Osteocyte (in vitro differentiated cells): ENCODE measurements at regions not wholly inside any gene's neighbourhood (a gene's known extent, or its start where the extent isn't known, plus 50 kb on each side); places are given as distances from the start of the nearest gene placed in this dataset.

Experiments used
- DNase-seq: peaks from one replicate; pipeline ENCODE4 v3.0.0; 2021; ENCODE audit warnings: mixed read lengths; ENCODE audit not compliant: unreplicated experiment; ENCODE audit errors: extremely low spot score
- H3K27ac Mint-ChIP-seq: one replicate; pipeline ENCODE4 v1.8.0; 2021; ENCODE audit warnings: mild to moderate bottlenecking, mixed read lengths; ENCODE audit not compliant: unreplicated experiment
- H3K27me3 Mint-ChIP-seq: one replicate; pipeline ENCODE4 v1.8.0; 2021; ENCODE audit warnings: mixed read lengths; ENCODE audit not compliant: unreplicated experiment
- H3K36me3 Mint-ChIP-seq: one replicate; pipeline ENCODE4 v1.8.0; 2021; ENCODE audit warnings: mixed read lengths; ENCODE audit not compliant: unreplicated experiment
- H3K4me1 Mint-ChIP-seq: one replicate; pipeline ENCODE4 v1.8.0; 2021; ENCODE audit warnings: mixed read lengths; ENCODE audit not compliant: unreplicated experiment
- H3K4me3 Mint-ChIP-seq: one replicate; pipeline ENCODE4 v1.8.0; 2021; ENCODE audit warnings: mild to moderate bottlenecking, moderate library complexity, mixed read lengths; ENCODE audit not compliant: unreplicated experiment
- H3K9me3 Mint-ChIP-seq: one replicate; pipeline ENCODE4 v1.8.0; 2021; ENCODE audit warnings: mixed read lengths; ENCODE audit not compliant: unreplicated experiment
- CTCF ChIP-seq: fragments of 200-600 bp; sonication (generic); IDR thresholded peaks from 2 replicates; pipeline ENCODE4 v1.5.0; 2021; ENCODE audit warnings: antibody characterized with exemption, mild to moderate bottlenecking, moderate library complexity

GRCh38 chrX:39582976-39583375 lies 514.8 kb downstream of the BCOR start:
- DNase-seq: no peak
- H3K4me1 Mint-ChIP-seq: no peaks in the 10 kb centered on the region
- no peaks in the 10 kb centered on the region for H3K27me3 Mint-ChIP-seq
- H3K4me3 Mint-ChIP-seq: no peak overlapping the region
- H3K36me3 Mint-ChIP-seq: no peaks in the 10 kb centered on the region
- TF ChIP-seq CTCF: no peak
- no peak overlapping the region for H3K27ac Mint-ChIP-seq
- no peaks in the 10 kb centered on the region for H3K9me3 Mint-ChIP-seq

GRCh38 chrX:39585808-39586207 lies 511.9 kb downstream of the BCOR start:
- DNase-seq: no peak
- H3K4me1 Mint-ChIP-seq: no peaks in the 10 kb centered on the region
- no peak for TF ChIP-seq CTCF
- H3K27me3 Mint-ChIP-seq: no peaks in the 10 kb centered on the region
- H3K36me3 Mint-ChIP-seq: no peaks in the 10 kb centered on the region
- H3K27ac Mint-ChIP-seq: no peak overlapping the region
- no peaks in the 10 kb centered on the region for H3K9me3 Mint-ChIP-seq
- no peak overlapping the region for H3K4me3 Mint-ChIP-seq

- H3K9me3 Mint-ChIP-seq: no peaks in the 10 kb centered on the region
- H3K4me3 Mint-ChIP-seq: no peak overlapping the region
- no peaks in the 10 kb centered on the region for H3K27me3 Mint-ChIP-seq
- H3K27ac Mint-ChIP-seq: no peak overlapping the region
- no peaks in the 10 kb centered on the region for H3K36me3 Mint-ChIP-seq
- TF ChIP-seq CTCF: no peak
- no peaks in the 10 kb centered on the region for H3K4me1 Mint-ChIP-seq
- DNase-seq: no peak
Measured at GRCh38 chrX:39586359-39586758, 511.4 kb downstream of the BCOR start.

GRCh38 chrX:39591099-39591498 lies 506.7 kb downstream of the BCOR start:
- no peak for DNase-seq
- H3K27me3 Mint-ChIP-seq: peaks cover 5% of the 10 kb centered on the region
- H3K27ac Mint-ChIP-seq: no peak overlapping the region
- no peaks in the 10 kb centered on the region for H3K4me1 Mint-ChIP-seq
- TF ChIP-seq CTCF: no peak
- H3K36me3 Mint-ChIP-seq: no peaks in the 10 kb centered on the region
- H3K9me3 Mint-ChIP-seq: no peaks in the 10 kb centered on the region
- no peak overlapping the region for H3K4me3 Mint-ChIP-seq

GRCh38 chrX:39592776-39593175 lies 505.0 kb downstream of the BCOR start:
- no peaks in the 10 kb centered on the region for H3K4me1 Mint-ChIP-seq
- no peaks in the 10 kb centered on the region for H3K9me3 Mint-ChIP-seq
- H3K36me3 Mint-ChIP-seq: no peaks in the 10 kb centered on the region
- no peak for TF ChIP-seq CTCF
- H3K4me3 Mint-ChIP-seq: no peak overlapping the region
- DNase-seq: no peak
- peaks cover 5% of the 10 kb centered on the region for H3K27me3 Mint-ChIP-seq
- no peak overlapping the region for H3K27ac Mint-ChIP-seq
